ENCODE measurements at regions not wholly inside any gene's neighbourhood (a gene's known extent, or its start where the extent isn't known, plus 50 kb on each side); places are given as distances from the start of the nearest gene placed in this dataset.

- H3K36me3 Mint-ChIP-seq (ENCODE audit: low read depth), result no peaks in the 10 kb centered on the region
- no peaks in the 10 kb centered on the region for H3K9me2 ChIP-seq (ENCODE audit: insufficient read depth)
Measured at GRCh38 chr13:105796081-105796480, 739.4 kb downstream of the EFNB2 start.

More at GRCh38 chr13:105796081-105796480, 739.4 kb downstream of the EFNB2 start:
- no peaks in the 10 kb centered on the region for H3K4me1 ChIP-seq (ENCODE audit: insufficient read depth)
- no peaks in the 10 kb centered on the region for H4K20me1 ChIP-seq (replicated peaks; ENCODE audit: insufficient read depth)
- no peak for DNase-seq (ENCODE audit: low spot score)
- Mint-ChIP-seq H3K4me3 (no peak overlapping the region), H3K27ac (no peak overlapping the region), H3K4me1 (no peaks in the 10 kb centered on the region), H3K27me3 (ENCODE audit: insufficient read depth, low read depth, poor library complexity) (no peaks in the 10 kb centered on the region), H3K9me3 (no peaks in the 10 kb centered on the region)
- H3K4me3 ChIP-seq, result no peak overlapping the region
- no peaks in the 10 kb centered on the region for H3K27me3 ChIP-seq (ENCODE audit: insufficient read depth)
- H3K27ac ChIP-seq (ENCODE audit: low read depth), result no peak overlapping the region
- H3F3A ChIP-seq (replicated peaks; ENCODE audit: low read depth), result no peaks in the 10 kb centered on the region
- no peak for ATAC-seq
- H3K79me2 ChIP-seq (replicated peaks; ENCODE audit: insufficient read depth), result no peaks in the 10 kb centered on the region
- TF ChIP-seq POLR2AphosphoS5 (IDR thresholded peaks at IDR 0.05; ENCODE audit: low read depth) (no peak), ETS1 (IDR thresholded peaks at IDR 0.05) (no peak), JUNB (IDR thresholded peaks at IDR 0.05; ENCODE audit: unreplicated experiment) (no peak), EZH2 (IDR thresholded peaks at IDR 0.05; ENCODE audit: low read depth, unreplicated experiment) (no peak), EZH2phosphoT487 (IDR thresholded peaks at IDR 0.05; ENCODE audit: unreplicated experiment) (no peak), ZNF114 (CRISPR knock-in tag; IDR thresholded peaks at IDR 0.05) (no peak), CREB1 (CRISPR knock-in tag; IDR thresholded peaks at IDR 0.05; ENCODE audit: low read depth) (no peak), ZNF462 (CRISPR knock-in tag; IDR thresholded peaks at IDR 0.05) (no peak), CTCF (conservative IDR thresholded peaks at IDR 0.05; ENCODE audit: low read depth in 2 of 2) (no peak), NANOG (IDR thresholded peaks at IDR 0.05; ENCODE audit: borderline replicate concordance) (no peak), REST (IDR thresholded peaks at IDR 0.05; ENCODE audit: unreplicated experiment) (no peak)
- no peaks in the 10 kb centered on the region for H3K36me3 ChIP-seq (ENCODE audit: insufficient read depth)
- no peak overlapping the region for H3K4me2 ChIP-seq
- H2AFZ ChIP-seq, result no peak overlapping the region

Data from GM23338 (cell line).